Body of pancreas (tissue), 4 donors: ENCODE measurements at regions not wholly inside any gene's neighbourhood (a gene's known extent, or its start where the extent isn't known, plus 50 kb on each side); places are given as distances from the start of the nearest gene placed in this dataset.

Experiments used
- ATAC-seq: fragments of 150-250 bp; one replicate; pipeline ENCODE4 v1.9.1; 2016
- DNase-seq, 4 donors: peaks; one replicate each; pipeline ENCODE4 v3.0.0-alpha.2; 2019
- H3K27ac ChIP-seq, 4 donors: fragments of 200-600 bp; sonication (generic); 1 replicate in 3 of 4; 2 replicates in 1 of 4; pipeline versions ENCODE4 v1.5.1 to v1.6.1; 2016 to 2019; ENCODE audit warnings: mild to moderate bottlenecking in 1 of 4, mixed read lengths in 1 of 4, moderate library complexity in 1 of 4
- H3K27me3 ChIP-seq, 2 donors: fragments of 200-600 bp; sonication (generic); one replicate each; pipeline ENCODE4 v1.6.0; 2016; ENCODE audit warnings: mild to moderate bottlenecking in 1 of 2
- H3K36me3 ChIP-seq, 2 donors: fragments of 200-600 bp; sonication (generic); replicated peaks in 1 of 2; 2 replicates each; pipeline ENCODE4 v1.5.1; 2016; ENCODE audit warnings: low read depth in 2 of 2; ENCODE audit not compliant: insufficient read depth in 1 of 2
- H3K4me1 ChIP-seq: fragments of 200-600 bp; sonication (generic); one replicate; pipeline ENCODE4 v1.6.0; 2016
- H3K4me3 ChIP-seq, 2 donors: fragments of 200-600 bp; sonication (generic); 1 replicate in 1 of 2; 2 replicates in 1 of 2; pipeline ENCODE4 v1.5.1; 2016 to 2019
- H3K9me3 ChIP-seq, 3 donors: fragments of 200-600 bp; sonication (generic); 1 replicate in 2 of 3; 2 replicates in 1 of 3; pipeline ENCODE4 v1.5.1; 2016
- POLR2A ChIP-seq, 3 donors: fragments of 450-650 bp; IDR thresholded peaks; one replicate each; pipeline ENCODE4 v1.6.1; 2016; ENCODE audit warnings: antibody characterized with exemption in 3 of 3, mild to moderate bottlenecking in 2 of 3
- WGBS, 2 donors: methylation state at CpG; one replicate each; pipeline ENCODE4 v1.1.5; 2017; 5-methylcytosine and 5-hydroxymethylcytosine counted together
- intact Hi-C: fragments of 100-400 bp; cut with DNase I; formaldehyde crosslinking; loops from one replicate; pipeline ENCODE4 v1.15.1; 2023
- TF ChIP-seq, protein P1 (sequence below), 7 experiments: fragments of 450-650 bp in 4 of 7; fragments of 200-600 bp in 3 of 7; sonication (generic) in 3 of 7; IDR thresholded peaks; one replicate each; pipeline ENCODE4 v1.5.1; 2016 to 2019; ENCODE audit warnings: antibody characterized with exemption in 7 of 7

DNA sequence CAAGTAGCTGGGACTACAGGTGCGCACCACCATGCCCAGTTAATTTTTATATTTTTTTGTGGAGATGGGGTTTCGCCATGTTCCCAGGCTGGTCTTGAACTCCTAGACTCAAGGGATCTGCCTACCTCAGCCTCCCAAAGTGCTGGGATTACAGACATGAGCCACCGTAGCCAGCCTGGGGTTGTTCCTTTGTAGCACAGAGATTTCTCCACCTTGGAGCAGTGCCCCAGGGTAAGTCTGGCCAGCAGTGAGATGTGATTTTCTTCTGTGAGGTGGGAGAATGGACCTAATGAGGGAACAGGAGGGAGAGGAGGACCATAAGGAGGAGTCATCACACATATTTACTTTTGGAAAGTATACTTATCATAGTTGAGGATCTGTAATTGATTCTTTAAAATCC lies 61.1 kb upstream of the GADD45A start:
- no peaks in the 10 kb centered on the region for H3K9me3 ChIP-seq
- ATAC-seq, result no peak
- no peaks in the 10 kb centered on the region for H3K27me3 ChIP-seq
- H3K4me3 ChIP-seq, result no peak overlapping the region
- WGBS, 2 donors, result 91 to 100% methylated on average over 3 of the region's 3 CpGs
- intact Hi-C loops, result no loop called here
- H3K27ac ChIP-seq, result no peak overlapping the region
- no peak for TF ChIP-seq POLR2A (IDR thresholded peaks at IDR 0.05)
- TF ChIP-seq, protein P1, sequence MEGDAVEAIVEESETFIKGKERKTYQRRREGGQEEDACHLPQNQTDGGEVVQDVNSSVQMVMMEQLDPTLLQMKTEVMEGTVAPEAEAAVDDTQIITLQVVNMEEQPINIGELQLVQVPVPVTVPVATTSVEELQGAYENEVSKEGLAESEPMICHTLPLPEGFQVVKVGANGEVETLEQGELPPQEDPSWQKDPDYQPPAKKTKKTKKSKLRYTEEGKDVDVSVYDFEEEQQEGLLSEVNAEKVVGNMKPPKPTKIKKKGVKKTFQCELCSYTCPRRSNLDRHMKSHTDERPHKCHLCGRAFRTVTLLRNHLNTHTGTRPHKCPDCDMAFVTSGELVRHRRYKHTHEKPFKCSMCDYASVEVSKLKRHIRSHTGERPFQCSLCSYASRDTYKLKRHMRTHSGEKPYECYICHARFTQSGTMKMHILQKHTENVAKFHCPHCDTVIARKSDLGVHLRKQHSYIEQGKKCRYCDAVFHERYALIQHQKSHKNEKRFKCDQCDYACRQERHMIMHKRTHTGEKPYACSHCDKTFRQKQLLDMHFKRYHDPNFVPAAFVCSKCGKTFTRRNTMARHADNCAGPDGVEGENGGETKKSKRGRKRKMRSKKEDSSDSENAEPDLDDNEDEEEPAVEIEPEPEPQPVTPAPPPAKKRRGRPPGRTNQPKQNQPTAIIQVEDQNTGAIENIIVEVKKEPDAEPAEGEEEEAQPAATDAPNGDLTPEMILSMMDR (IDR thresholded peaks at IDR 0.05), result no peak
- no peak for DNase-seq
- H3K36me3 ChIP-seq, result no peaks in the 10 kb centered on the region
- H3K4me1 ChIP-seq, result peaks cover 5% of the 10 kb centered on the region

DNA sequence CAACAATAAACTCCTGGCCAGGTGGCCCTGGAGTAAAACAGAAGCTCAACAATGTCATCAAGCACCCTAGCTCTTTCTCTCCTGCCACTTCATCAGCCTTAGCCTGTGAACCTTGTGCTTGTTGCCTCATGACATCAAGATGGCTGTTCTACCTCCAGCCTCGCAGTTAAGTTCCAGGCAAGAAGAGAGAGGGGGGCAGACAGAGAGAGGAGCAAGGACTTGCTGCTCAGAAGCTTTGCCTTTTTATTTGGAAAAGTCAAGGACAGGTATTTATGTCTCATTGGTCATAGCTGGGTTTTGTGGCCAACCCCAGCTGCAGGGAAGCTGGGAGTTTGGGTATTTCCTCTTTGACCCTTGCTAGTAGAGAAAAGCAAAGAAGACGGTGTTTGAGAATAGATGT lies 60.3 kb upstream of the GADD45A start:
- DNase-seq (no peak), ATAC-seq (no peak)
- H3K9me3 ChIP-seq, result no peaks in the 10 kb centered on the region
- H3K27ac ChIP-seq, result no peak overlapping the region
- intact Hi-C loops, result no loop called here
- no peaks in the 10 kb centered on the region for H3K27me3 ChIP-seq
- no peaks in the 10 kb centered on the region for H3K4me1 ChIP-seq
- no peak for TF ChIP-seq POLR2A (IDR thresholded peaks at IDR 0.05)
- TF ChIP-seq, protein P1 (IDR thresholded peaks at IDR 0.05), result no peak
- no peak overlapping the region for H3K4me3 ChIP-seq
- WGBS, 2 donors, result 94 to 98% methylated on average over 2 of the region's 2 CpGs
- no peaks in the 10 kb centered on the region for H3K36me3 ChIP-seq

DNA sequence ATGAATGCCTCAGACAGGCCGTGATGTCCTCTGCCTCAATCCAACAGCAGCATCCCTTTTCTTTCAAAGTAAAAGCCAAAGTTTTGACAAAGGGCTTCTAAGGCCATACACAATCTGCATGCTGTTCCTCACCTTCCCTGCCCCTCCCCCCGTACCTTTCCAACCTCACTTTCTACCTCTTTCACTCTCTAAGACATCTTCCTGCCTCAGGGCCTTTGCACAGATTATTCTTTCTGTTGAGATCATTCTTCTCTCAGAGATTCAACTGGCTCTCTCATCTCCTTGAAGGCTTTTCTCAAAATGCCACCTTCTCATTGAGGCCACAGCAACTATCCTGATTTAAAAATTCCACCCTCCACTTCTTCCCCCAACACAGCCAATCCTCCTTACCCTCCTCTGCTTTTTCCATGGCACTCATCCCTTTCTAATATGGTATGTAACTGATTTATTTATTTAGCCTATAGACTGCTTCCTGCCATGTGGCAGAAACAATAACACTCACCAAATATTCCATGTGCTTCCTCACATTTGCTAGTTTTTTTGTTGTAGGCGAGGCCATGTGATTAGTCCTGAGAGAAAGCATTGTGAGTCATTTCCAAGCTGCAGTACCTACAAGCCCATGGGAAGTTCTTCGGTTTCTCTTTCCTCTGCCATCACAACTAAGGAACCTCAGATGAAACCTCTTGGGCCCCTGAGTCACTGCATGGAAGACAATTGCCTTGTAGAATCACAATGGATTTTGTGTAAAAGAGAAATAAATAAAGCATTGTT lies 58.7 kb upstream of the GADD45A start:
- WGBS, 2 donors, result 90 to 94% methylated on average over 4 of the region's 4 CpGs
- no peaks in the 10 kb centered on the region for H3K4me1 ChIP-seq
- ATAC-seq (no peak), DNase-seq (no peak)
- no peaks in the 10 kb centered on the region for H3K36me3 ChIP-seq
- intact Hi-C loops, result no loop called here
- no peak overlapping the region for H3K4me3 ChIP-seq
- H3K9me3 ChIP-seq, result no peaks in the 10 kb centered on the region
- H3K27ac ChIP-seq, result no peak overlapping the region
- no peak for TF ChIP-seq POLR2A (IDR thresholded peaks at IDR 0.05)
- H3K27me3 ChIP-seq, result no peaks in the 10 kb centered on the region

DNA sequence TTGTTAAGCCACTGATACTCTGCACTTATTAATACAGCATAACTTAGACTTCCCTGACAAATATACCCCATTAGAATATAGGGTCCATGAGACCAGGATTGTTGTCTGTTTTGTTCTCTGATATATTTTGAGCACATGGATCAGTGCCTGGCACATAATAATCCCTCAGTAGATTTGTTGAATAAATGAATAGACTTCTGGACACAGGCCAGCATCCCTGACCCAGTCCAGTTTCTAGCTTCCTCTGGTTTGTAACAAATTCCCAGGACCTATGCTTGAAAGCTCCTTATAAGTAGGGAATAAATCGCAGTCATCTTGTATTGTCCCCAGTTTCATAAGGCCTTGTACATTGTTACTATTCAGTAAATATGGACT lies 58.2 kb upstream of the GADD45A start:
- Histone ChIP-seq H3K27ac (no peak overlapping the region), H3K4me3 (no peak overlapping the region), H3K9me3 (no peaks in the 10 kb centered on the region), H3K27me3 (no peaks in the 10 kb centered on the region), H3K4me1 (peaks cover 5% of the 10 kb centered on the region), H3K36me3 (no peaks in the 10 kb centered on the region)
- no peak for DNase-seq
- 82 to 100% methylated on average over 1 of the region's 1 CpG for WGBS, 2 donors
- intact Hi-C loops, result no loop called here
- ATAC-seq, result no peak
- TF ChIP-seq POLR2A (IDR thresholded peaks at IDR 0.05), result no peak
- TF ChIP-seq, protein P1 (IDR thresholded peaks at IDR 0.05), result no peak

DNA sequence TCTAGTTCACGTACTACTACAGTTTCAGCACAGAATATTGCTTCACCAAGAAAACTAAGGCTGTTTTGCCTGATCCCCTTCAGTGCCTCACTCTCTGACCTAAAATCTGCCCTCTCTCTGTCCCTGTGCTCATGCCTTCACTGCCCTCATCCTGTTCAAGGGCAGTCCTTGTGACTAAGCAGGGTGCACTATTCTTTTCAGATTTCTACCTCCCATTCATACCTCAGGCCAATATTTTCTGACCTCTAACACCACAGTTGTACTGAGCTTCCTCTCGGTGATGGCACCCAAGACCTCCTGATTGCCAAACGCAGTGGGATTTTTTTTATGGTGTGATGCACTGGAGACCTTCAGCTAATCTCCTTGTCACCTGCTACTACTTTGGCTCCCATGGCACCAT lies 57.7 kb upstream of the GADD45A start:
- ATAC-seq, result no peak
- intact Hi-C loops, result no loop called here
- no peaks in the 10 kb centered on the region for H3K9me3 ChIP-seq
- no peak for TF ChIP-seq POLR2A (IDR thresholded peaks at IDR 0.05)
- TF ChIP-seq, protein P1 (IDR thresholded peaks at IDR 0.05), result no peak
- H3K27ac ChIP-seq, result no peak overlapping the region
- H3K4me3 ChIP-seq, result no peak overlapping the region
- H3K27me3 ChIP-seq, result no peaks in the 10 kb centered on the region
- WGBS, 2 donors, result 88 to 90% methylated on average over 3 of the region's 3 CpGs
- H3K36me3 ChIP-seq, result no peaks in the 10 kb centered on the region
- DNase-seq, result no peak
- H3K4me1 ChIP-seq, result peaks cover 10% of the 10 kb centered on the region
